ENCODE measurements at regions not wholly inside any gene's neighbourhood (a gene's known extent, or its start where the extent isn't known, plus 50 kb on each side); places are given as distances from the start of the nearest gene placed in this dataset.
"Not testable (repeated sequence)": the region's sequence is repeated elsewhere in the genome, so short reads cannot be mapped to it uniquely, and the experiment has no call there.

DNA sequence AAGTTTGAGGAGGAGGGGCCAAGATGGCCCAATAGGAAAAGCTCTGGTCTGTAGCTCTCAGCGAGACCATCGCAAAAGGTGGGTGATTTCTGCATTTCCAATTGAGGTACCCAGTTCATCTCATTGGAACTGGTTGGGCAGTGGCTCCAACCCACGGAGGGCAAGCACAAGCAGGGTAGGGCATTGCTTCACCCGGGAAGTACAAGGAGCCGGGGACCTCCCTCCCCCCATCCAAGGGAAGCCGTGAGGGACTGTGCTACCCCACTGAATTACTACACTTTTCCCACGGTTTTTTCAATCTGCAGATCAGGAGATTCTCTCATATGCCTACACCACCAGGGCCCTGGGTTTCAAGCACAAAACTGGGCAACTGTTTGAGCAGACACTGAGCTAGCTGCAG lies 58.0 kb upstream of the EFCAB3 start:
- no peak for FAIRE-seq

DNA sequence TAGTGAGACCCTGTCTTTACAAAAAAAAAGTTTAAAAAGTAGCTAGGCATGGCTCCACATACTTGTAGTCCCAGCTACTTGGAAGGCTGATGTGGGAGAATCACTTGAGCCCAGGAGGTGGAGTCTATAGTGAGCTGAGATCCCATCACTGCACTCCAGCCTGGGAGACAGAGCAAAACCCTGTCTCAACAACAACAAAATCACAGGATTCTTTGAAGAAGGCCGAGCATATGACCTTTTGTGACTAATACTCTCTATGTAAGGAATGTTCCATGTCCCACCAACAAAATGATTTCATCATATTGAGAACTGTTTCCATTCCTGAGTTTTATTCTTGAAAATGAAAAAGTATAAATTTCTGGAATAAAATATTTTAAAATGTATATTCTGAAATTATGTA lies 58.9 kb upstream of the EFCAB3 start:
- FAIRE-seq: no peak

DNA sequence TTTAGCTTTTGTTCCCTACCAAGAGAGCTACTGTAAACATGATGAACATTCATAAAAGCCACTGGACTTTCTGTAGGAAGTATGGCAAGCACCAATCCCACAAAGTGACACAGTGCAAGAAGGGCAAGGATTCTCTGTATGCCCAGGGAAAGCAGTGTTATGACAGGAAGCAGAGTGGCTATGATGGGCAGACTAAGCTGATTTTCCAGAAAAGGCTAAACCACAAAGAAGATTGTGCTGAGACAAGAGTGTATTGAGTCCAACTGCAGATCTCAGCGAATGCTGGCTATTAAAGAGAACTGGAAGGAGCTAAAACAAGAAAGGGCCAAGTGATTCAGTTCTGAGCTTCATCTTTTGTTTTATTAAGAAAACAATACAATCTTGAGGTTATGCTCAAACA lies 60.5 kb upstream of the EFCAB3 start:
- FAIRE-seq: no peak

DNA sequence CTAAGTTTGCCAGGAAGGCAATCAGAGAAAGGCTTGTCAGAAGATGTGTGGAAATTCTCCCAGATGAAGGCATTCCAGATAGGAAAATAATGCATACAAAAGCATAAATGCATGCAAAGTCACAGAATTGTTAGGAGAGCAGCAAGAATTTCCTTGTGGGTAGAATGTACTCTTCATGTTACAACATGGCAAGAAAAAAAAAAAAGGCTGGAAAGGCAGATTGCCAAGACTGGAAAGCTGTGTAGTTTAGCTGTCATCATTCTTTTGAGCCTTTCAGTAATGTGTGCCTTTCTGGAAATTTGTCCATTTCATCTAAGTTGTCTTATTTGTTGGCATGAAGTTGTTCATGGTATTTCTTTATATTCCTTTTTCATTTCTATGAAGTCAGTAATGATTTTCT lies 71.0 kb upstream of the EFCAB3 start:
- no peak for FAIRE-seq

DNA sequence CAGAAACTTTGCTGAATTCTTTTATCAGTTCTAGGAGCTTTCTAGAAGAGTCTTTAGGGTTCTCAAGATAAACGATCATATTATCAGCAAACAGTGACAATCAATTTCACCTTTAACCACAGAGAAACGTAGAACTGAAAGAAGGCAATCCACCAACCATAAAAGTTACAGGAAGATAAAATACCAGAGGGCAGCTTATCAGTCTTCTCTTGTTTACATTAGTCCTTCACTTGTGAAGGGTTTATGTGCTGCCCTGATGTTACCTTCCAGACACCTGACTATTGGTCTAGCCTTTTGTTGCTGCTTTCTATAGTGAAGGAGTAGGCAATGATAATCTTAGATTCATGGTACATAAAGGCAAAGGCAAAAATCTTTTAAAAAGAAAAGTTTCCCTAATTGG lies 73.2 kb upstream of the EFCAB3 start:
- no peak for FAIRE-seq

DNA sequence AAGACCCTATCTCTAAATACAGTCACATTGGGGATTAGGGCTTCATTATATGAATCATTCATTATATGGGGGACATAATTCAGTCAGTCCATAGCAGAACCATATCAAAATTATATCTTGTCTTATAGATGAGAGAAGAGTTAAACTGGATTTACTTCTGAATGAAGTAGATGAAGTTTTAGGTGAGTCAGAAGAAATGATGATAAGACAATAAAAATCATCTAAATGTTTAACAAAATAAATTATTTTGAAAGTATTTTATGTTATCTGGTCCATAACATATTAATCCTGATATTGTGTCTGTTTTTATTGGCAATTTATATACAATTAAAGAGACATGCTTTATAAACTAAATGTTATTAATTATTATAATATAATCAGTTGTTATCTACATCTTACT lies 76.9 kb upstream of the EFCAB3 start:
- peak; percentile 78 for FAIRE-seq

DNA sequence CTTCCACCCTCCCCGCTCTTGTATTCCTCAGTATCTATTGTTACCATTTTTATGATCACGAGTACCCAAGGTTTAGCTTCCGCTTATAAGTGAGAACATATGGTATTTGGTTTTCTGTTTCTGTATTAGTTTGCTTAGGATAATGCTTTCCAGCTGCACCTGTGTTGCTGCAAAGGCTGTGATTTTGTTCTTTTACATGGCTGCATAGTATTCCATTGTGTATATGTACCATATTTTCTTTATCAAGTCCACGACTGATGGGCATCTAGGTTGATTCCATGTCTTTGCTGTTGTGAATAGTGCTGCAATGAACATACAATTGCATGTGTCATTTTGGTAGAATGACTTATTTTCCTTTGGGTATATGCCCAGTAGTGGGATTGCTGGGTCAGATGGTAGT lies 79.7 kb upstream of the EFCAB3 start:
- FAIRE-seq: no peak

DNA sequence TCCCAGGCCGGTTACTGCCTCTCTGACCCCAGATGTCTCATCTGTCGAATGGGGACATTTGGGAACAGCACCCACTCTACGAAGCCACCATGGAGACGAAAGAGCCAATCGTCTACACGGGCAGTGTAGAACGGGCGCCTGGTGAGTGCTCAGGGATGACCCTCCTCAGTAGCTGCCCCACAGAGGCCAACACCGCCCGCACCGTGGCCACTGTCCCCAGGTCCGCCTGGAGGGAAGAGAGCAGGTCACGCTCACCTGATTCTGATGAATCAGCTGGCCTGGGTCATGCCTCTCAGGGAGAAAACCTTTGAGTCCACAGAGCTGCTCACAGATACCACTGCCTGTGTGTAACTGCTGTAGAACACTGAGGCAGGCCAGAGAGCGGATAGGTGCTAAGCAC lies 105.1 kb upstream of the EFCAB3 start:
- FAIRE-seq: not testable (repeated sequence)

DNA sequence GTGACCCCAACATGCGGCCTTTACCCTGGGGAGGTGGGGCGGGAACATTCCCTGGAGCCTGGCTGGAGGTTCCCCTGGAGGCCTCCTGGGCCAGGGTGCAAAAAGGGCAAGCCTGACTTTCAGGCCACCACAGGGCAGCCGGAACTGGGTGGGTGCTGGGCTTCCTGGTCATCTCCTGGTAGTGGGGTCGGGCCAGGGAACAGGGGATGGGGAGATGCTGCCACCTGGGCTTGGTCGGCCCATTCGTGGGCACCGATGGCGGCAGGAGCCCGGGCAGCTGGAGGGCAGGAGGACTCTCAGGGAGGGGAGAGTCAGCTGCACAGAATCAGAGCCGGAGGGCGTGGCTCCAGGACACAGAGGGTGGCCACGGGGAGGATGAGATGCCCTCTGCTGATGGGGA lies 112.0 kb upstream of the EFCAB3 start:
- not testable (repeated sequence) for FAIRE-seq

DNA sequence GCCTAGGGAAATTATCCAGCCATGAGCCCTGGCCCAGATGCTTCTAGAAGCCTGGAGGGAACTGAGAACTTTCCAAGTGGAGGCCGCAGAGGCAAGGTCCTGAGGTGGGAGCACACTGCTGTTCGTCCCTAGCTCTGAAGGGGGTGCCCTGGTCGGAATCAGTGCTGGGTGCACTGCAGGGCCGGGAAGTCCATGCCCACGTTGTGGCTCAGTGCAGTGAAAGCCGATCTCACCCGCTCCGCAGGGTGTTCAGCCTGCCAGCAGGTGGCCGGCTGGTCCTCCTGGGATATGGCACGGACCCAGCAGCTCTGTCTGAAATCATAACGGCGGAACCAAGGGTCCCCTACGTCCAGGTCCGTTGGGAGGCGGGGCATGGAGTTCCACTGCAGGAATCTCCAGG lies 115.4 kb upstream of the EFCAB3 start:
- not testable (repeated sequence) for FAIRE-seq

DNA sequence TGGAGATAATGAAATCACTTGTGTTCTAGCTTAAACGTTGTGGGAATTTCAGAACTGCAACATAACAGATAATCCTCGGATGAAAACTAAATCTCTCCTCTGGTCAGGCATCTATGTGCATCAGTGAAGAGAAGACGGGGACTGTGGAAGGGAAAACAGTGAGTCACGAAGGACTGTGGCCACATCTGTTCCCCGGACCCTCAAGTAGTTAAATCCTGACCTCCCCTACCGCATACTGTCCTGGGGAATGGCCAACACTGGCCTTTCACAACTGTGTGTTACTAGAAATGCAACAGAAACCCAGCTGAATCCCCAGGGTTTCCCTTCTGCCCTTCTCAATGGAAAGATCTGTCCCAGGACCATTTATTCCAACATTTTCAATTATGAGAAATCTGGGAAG lies 124.6 kb upstream of the EFCAB3 start:
- FAIRE-seq: not testable (repeated sequence)

DNA sequence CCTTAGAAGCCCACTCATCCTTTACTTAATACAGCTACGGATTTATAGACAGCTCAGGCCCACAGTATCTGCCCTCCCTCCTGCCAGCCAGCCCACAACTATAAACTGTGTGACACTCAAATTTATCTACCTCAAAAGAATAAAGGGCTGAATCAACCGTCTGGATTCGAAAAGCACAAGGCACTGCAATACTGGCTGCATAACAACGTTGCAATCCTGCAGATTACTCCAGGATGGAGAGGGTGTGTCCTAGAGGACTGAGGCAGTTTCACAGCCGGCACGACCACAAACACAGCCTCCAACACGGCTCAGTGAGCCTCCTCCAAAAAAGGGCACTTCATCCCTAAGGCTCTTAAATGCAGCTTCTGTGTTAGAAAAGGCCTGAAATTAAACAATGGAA lies 138.3 kb upstream of the EFCAB3 start:
- not testable (repeated sequence) for FAIRE-seq

DNA sequence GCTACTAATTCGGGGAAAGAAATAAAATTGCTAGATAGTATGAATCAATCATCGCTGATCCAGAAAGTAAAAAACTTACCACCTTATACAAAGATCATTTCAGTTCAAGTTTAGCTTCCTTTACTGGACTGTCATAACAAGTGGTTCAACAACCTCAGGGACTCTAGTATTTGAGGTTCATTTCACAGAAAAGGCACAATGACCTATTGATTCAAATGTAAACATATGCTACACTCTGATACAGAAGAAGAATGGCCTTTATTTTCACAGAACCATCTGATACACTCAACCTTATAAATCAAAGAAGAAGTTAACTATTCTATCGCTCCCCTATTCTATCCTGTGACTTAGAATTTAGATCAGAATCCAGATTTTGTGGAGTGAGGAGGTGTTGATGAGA lies 140.8 kb upstream of the EFCAB3 start:
- FAIRE-seq: not testable (repeated sequence)

DNA sequence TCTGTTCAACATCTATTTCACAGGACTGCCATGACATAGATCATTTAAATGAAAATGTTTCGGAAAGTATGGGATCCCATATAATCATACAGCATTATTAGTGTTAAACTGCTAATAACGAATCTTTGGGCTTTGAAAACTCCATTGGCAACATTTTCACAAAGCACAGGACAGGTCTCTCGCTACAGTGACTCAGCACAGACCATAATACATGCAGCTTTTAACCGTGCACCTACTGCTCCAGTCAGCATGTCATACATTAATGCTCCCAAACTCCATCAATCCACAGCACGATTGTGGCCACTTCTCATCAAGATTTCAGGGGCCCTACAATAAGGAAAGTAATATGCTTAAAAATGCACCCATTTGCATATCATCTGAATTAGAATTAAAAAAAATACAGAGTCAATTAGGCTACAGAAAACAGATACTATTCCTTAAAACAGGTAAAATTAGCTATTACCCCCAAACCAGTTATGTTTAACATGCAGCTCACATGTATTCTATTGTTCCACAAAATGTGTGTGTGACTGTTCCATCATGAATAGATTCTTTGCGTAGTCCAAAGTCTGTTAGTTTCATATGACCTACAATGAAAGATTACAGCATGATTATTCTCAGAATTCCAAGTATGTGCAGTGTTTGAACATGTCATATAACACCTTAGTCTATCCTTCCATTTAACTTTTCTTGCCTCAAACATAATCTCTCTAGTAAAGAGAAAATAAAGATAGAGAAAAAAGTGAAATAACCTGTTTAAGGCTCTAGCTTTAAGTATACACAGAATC lies 141.6 kb upstream of the EFCAB3 start:
- not testable (repeated sequence) for FAIRE-seq

DNA sequence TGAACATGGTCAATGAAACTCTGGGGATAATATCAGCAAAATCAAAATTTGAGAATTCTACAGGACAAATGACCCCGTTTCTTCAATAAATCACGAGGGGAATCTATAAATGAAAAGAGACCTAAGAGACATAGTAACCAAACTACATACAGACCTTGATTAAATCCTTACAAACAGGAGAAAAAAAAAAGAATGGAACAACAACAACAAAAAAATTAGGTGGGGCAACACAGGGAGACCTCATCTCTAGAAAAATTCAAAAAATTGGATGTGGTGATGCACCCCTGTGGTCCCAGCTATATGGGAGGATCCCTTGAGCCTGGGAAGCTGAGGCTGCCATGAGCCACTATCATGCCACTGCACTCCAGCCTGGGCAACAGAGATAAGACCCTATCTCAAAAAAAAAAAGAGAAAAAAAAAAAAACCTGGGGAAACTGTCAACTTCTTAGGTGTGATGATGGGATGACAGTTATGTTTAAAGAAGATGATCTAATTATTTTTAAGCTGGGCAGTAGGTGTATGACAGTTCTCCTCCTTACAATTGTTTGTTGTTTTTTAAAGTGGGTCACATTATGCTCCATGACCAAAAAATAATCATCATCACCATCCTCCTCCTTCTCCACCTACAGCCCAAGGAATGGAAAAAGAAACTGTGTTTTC lies 146.4 kb upstream of the EFCAB3 start:
- not testable (repeated sequence) for FAIRE-seq

DNA sequence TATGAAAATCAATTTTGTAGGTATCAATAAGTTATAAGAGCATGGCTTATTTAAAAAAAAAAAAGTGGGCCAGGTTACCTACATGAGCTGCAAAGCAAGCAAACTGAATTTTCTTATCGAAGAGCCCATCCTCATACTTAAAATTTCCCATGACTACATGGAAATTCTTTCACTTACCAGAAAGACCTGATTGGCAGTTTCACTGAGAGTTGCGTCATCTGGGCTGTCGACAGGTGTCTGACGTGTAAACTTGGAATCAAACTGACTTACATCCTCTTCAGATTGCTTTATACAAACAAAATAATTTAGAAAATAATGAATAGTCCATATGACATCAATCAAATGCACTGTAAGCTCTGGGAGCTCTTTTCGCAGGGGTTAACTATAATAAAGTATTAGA lies 149.1 kb upstream of the EFCAB3 start:
- FAIRE-seq: not testable (repeated sequence)

DNA sequence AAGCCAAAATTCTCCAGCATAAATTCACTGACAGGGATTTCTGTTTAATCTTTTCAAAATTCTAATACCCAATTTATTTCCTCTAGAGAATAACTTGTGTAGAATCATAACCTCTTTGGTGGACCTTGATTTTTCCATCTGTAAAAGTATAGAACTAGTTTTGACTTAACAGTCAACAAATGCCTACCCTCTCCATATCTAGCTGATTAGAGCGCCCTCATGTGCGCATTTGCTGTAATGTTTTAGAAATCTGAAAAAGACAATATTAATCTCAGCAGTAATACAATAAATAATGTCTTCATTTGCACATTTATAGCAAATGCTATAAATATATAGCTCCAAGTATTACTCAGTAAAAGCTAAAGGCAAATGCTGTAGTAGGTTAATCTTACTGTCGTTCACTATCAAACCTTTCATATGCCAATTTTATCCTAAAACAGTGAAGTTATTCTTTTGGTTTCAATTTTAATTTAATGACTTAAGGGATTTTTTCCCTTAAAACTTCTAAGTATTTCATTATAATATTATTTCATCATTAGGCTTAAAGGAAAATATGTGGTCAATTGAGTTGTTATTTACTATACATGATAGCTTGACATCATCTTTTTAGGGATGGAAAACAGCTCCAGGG lies 153.6 kb upstream of the EFCAB3 start:
- not testable (repeated sequence) for FAIRE-seq

DNA sequence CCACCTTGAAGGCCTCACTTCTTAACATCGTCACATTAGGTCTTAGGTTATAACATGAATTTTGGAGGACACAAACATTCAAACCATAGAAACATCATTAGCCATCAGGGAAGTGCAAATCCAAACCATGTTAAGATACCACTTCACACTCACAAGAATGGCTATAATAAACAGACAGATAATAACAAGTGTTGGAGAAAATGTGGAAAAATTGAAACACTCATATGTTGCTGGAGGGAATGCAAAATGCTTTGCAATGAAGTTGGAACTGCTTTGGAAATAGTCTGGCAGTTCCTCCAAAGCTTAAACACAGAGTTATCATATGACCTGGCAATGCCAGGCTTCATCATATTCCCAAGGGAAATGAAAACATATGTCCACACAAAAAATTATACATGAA lies 156.8 kb upstream of the EFCAB3 start:
- not testable (repeated sequence) for FAIRE-seq

DNA sequence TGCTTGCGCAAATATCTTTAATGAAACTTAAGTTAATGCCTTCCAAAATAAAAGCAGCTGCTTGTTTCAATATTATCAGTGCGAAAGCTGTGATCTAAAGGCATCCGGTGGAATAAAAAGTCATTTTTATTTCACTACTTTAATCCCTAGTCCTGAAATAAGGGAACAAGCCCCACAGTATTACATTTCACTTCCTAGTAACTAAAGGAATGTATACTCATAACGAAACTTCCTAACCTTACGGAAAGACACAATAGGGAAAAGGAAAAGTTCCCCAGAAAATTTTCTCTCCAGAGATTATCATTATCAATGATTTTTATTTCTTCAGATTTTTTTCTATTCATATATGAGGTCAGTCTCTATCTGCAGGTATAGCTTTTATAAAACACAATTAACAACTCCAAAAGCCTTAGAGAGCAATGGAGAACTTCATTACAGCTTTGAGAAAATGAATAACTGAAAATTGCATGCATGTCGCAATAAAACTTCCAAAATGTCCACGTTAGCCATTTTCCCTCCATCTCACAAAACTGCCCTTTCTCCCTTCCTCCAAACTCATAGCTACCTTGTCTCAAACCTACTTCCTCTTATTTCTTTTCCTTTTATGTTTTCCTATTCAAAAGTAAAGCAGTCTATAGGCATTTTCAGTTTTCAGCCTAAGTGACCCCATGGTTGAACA lies 154.3 kb upstream of the MED13 start:
- no peak for FAIRE-seq

DNA sequence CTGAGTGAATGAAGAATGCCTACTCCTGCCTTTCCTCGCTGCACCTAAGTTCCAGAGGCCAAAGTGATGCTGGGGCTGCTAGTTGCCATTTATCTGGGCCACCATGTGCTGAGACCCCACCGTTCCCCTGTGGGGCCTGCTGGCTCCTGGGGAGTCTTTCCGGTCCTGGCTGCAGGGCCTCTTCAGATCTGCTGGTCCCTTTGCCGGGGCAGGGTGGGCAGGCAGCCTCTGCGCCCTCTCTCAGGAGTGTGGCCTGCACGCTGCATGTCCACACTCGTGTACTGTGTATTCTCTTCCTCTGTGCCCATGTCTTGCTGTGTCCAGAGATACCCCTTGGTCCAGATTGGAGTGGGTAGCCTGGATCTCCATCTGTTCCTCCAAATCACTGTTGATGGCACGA lies 151.8 kb upstream of the MED13 start:
- no peak for FAIRE-seq

DNA sequence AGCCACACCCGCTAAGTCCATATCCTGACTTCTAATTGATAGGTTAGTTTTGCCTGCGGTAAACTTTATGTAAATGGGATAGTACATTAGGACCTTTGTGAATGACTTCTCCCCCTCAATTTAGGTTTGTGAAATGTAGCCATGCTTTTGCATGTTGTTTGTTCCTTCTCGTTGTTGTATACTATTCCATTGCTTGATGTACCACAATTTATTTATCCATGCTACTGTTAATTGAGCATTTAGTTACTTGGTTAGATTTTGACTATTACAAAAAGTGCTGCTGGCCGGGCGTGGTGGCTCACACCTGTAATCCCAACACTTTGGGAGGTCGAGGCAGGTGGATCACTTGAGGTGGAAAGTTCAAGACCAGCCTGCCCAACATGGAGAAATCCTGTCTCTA lies 150.8 kb upstream of the MED13 start:
- FAIRE-seq: not testable (repeated sequence)

DNA sequence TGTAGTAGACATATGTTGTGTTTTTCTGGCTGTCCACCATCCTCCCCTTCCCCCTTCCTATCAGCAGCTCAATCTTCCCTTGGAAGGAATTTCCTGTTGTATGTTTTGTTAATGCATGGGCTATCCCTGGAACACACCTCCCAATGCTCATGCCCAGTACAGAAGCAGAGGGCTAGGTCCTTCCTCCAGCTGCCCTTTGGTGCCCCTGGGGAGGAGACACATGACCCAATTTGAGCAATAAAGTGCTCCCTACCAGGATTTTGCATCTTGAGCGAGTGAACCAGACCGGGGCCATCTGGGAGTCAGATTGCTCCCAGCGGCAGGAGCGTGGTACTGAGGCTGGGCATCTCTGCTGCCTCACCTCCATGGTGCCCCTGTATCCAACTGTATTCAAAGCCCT lies 141.5 kb upstream of the MED13 start:
- FAIRE-seq: no peak

DNA sequence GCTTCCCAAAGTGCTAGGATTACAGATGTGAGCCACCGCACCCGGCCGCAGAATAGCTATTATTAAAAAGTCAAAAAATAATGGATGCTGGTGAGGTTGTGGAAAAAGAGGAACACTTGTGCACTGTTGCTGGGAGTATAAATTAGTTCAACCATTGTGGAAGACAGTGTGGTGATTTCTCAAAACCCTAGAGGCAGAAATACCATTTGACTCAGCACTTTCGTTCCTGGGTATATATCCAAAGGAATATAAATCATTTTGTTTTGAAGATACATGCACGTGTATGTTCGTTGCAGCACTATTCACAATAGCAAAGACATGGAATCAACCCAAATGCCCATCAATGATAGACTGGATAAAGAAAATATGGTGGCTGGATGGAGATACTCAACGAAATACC lies 132.1 kb upstream of the MED13 start:
- not testable (repeated sequence) for FAIRE-seq

DNA sequence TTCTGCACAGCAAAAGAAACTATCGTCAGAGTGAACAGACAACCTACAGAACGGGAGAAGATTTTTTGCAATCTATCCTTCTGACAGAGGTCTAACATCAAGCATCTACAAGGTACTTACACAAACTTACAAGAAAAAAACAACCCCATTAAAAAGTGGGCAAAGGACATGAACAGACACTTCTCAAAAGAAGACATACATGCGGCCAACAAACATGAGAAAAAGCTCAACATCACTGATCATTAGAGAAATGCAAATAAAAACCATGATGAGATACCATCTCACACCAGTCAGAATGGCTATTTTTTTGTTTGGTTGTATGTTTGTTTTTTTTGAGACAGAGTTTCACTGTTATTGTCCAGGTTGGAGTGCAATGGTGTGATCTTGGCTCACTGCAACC lies 131.5 kb upstream of the MED13 start:
- not testable (repeated sequence) for FAIRE-seq

Measured in G401.6 (cell line).